NOMO-1 (cell line): ENCODE measurements at regions not wholly inside any gene's neighbourhood (a gene's known extent, or its start where the extent isn't known, plus 50 kb on each side); places are given as distances from the start of the nearest gene placed in this dataset.
A peak's percentile ranks its signal among the peaks of the same experiment; 100 is the strongest.
"Not testable (repeated sequence)": the region's sequence is repeated elsewhere in the genome, so short reads cannot be mapped to it uniquely, and the experiment has no call there.

ENCODE experiments used
- DNase-seq, 2 experiments: peaks; one replicate each; lab custom pipeline; 2025; ENCODE audit not compliant: unreplicated experiment in 2 of 2; lab: John Stamatoyannopoulos, UW

GRCh38 chr10:7108141-7108540, 302.7 kb downstream of the SFMBT2 start:
- DNase-seq: no peak

- DNase-seq: no peak
These were observed 303.5 kb downstream of the SFMBT2 start for GRCh38 chr10:7107285-7107684.

GRCh38 chr10:7104379-7104778, 306.5 kb downstream of the SFMBT2 start:
- DNase-seq: not testable (repeated sequence)

DNA sequence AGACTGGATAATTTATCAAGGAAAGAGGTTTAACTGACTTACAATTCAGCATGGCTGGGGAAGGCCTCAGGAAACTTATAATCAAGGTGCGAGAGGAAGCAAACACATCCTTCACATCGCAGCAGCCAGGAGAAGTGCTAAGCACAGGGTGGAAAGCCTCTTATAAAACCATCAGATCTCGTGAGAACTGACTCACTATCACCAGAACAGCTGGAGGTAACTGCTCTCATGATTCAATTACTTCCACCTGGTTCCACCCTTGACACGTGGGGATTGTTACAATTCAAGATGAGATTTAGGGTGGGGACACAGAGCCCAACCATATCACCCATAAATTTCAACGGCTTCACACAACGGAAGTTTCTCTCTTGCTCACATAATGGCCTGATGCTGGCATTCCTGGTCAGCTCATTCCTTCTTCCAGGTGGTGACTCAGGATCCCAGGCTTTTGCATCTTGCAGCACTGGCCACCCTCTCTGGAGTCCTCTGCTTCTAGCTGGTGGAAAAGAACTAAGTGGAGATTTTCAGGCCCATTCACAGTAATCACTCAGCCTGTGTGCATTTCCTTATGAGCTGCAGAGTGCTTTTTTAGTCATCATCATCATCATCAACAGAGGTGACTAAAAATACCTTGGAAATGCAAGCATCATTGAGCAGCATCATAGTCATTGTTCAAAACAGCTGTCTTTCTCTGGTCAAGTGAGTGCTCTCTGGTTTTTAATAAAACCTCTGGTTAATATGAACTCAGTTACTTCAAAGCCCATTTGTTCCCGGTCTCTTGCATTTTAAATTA, 308.1 kb downstream of the SFMBT2 start:
- DNase-seq: no peak

DNA sequence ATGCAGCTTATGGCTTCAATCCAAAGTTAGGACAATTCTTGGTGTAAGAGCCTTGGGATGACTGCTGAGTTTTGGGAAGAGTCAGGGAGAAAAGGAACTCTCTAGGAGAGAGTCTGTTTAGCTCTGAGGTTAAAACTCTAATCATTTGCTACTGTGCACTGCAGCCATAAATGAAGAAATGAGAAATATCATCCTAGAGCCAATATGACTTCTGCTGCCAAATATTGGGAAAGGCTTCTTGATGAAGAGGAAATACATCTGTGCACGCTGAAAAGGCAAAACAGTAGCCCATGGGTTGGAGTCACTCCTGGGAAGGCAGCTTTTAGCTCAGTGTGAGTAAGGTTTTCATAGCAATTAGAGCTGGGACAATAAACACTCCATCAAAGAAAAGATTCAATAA, 308.8 kb downstream of the SFMBT2 start:
- DNase-seq: no peak

DNA sequence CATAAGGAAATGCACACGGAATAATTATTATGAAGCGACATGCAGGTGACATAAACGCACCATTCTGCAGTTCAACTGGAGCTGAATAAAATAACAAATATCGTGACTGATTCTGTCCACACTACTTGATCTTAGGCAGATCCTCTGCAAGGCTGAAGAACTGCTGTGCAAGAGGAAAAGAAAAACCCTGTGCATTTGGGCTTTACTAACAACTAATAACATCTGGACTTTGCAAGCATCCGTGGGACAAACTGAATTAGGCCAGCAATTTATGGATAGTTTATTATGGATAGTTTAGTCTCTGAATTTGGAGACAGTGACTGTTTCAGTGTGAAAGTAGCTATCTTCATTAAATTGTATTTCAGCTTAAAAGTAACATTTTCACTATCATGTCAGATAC, 309.4 kb downstream of the SFMBT2 start:
- DNase-seq: no peak

- DNase-seq: no peak
These were observed 310.7 kb downstream of the SFMBT2 start for GRCh38 chr10:7100032-7100702.

GRCh38 chr10:7098160-7098762, 312.6 kb downstream of the SFMBT2 start:
- DNase-seq: no peak

DNA sequence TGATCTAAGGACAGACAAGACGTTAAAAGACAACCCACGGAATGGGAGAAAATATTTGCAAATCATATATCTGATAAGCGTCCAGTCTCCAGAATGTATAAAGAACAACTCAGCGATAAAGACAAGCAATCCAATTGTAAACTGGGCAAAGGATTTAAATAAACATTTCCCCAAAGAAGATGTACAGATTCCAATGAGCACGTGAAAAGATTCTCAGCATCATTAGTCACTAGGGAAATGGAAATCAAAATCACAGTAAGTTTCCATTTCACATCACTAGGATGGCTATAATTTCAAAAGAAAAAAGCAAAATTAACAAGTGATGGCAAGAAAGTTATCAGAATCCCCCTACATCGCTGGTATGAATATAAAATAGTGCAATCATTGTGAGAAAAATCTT, 316.1 kb downstream of the SFMBT2 start:
- no peak for DNase-seq

DNA sequence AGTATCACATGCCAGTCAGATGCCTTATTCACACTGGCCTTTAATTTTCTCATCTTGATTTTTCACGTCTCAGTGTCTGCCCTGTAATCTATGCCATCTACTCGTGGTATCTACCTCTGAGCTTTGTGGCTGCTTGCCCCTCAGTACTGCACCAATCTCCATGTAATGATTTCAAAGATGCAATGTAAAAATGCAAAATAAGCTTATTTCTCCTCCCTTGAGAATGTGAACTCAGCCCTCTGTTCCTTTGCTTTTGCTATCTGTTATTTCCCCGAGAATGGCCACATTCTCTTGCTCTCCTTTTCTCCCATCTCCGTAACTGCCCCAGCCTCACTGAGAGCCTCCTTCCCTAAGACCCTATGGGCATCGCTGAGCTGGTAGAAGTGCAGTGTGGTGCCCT, 317.5 kb downstream of the SFMBT2 start:
- DNase-seq: no peak

DNA sequence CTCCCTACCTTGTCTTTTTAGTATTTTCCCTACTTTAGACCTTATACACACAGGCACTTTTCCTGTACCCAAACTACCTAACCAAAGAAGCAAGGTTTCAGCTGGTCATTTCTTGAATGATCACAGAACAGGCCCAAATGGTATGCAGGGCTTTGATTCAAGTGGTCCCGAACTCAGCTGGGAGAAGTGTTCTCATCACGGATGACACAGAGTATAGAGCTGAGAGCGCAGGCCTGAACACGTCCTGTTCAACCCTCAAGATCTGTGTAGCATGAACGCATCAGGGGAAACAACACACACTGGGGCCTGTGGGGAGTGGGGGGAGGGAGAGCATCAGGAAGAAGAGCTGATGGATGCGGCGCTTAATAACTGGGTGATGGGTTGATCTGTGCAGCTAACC, 318.2 kb downstream of the SFMBT2 start:
- DNase-seq: no peak

DNA sequence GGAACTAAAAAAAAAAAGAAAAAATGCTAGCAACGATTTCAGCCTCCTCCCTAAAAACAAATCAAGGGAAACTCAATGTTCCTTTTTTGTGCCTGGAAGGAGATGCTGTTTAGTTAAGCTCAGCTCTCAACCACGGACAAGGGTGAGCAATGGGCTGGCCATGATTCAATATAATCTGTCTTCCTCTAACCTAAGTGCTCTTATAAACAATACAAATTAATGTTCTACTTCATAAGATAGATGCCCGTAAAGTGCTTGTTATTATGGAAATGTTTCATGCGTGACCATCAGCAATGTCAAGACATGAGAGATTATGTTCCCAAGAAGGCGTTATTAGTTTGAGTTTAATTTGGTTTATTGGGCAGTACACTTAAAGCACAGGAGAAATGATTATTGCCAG, 320.3 kb downstream of the SFMBT2 start:
- DNase-seq: no peak

- DNase-seq: no peak
These were observed 324.8 kb downstream of the SFMBT2 start for GRCh38 chr10:7085913-7086589.

GRCh38 chr10:7085147-7085912, 325.5 kb downstream of the SFMBT2 start:
- peak in 1 of 2 experiments; percentile 1 for DNase-seq

GRCh38 chr10:7084280-7085005, 326.4 kb downstream of the SFMBT2 start:
- peak; percentile 76 to 92 for DNase-seq

DNA sequence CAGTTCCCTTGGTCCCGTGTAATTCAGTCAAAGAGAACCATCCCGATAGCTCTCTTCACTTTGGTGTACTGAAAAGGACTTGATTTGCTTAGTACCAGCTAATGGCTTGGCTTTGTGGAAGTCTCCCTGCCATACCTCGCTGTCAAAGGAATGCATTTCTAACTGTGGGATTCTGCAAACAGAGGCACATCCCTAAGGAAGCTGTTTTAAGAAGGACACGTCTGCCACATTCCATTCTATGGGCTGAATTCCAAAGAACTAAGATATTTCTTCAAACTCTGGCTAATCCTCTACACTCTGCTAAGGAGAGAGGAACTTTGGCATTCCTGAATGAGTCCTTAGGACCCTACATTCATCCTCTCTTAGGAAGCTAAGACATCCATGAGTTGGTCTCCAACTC, 327.9 kb downstream of the SFMBT2 start:
- no peak for DNase-seq

DNA sequence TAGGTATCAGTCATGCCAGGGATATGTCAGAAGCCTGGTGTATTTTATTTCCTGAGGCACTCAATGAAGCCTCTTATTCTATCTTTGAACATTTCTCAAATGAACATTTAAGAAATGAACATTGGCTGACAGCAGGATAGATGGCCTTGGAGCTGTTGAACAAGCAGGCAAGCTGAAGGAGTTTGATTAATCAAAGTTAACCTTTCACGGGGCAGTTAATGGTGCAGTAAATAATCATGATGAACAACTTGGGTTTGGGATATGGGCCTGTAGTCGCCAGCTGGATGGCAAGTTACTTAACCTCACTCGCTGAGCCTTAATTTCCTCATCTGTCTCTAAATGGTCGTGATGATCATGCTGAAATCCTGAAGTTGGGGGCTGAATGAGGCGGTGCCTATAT, 333.0 kb downstream of the SFMBT2 start:
- no peak for DNase-seq

GRCh38 chr10:7075851-7076250, 335.0 kb downstream of the SFMBT2 start:
- no peak for DNase-seq

GRCh38 chr10:7075110-7075509, 335.7 kb downstream of the SFMBT2 start:
- DNase-seq: no peak

DNA sequence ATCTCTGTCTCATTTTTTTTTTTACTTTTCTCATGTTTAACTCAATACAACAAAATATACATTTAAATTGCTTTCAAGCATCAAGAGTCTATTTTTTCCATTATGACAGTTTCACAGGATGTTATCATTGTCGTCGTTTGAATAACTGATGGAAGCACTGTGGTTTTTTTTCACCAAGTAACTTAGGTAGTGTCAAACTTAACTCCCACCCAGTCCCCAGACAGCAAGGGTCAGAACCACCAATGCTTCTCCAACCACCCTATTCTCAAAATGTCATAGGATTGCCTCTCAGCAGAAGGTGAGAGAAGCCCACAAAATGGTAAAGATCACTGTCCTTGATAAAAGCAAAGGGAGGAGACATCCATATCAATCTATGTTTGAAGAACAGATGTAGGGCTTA, 339.4 kb downstream of the SFMBT2 start:
- DNase-seq: no peak
